ENCODE measurements at regions not wholly inside any gene's neighbourhood (a gene's known extent, or its start where the extent isn't known, plus 50 kb on each side); places are given as distances from the start of the nearest gene placed in this dataset.

DNA sequence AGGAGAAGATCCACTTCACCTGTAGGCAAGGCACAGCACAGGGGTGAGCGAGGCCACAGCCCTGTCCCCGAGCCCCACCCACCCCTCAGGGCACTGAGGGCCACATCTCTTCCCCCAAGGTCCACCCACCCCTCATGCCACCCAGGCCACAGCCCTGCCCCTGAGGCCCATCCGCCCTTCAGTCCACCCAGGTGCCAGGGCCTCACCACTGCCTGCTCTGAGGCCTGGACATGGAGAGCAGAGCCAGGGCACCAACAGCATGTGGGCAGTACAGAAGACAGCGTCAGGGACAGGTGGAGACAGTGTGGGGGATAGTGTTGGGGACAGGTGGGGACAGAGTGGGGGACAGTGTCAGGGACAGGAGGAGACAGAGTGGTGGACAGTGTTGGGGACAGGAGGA, 138.3 kb downstream of the TMEM121 start:
- TF ChIP-seq CEBPG (CRISPR knock-in tag; IDR thresholded peaks at IDR 0.05) = no peak
- TF ChIP-seq, protein P1, sequence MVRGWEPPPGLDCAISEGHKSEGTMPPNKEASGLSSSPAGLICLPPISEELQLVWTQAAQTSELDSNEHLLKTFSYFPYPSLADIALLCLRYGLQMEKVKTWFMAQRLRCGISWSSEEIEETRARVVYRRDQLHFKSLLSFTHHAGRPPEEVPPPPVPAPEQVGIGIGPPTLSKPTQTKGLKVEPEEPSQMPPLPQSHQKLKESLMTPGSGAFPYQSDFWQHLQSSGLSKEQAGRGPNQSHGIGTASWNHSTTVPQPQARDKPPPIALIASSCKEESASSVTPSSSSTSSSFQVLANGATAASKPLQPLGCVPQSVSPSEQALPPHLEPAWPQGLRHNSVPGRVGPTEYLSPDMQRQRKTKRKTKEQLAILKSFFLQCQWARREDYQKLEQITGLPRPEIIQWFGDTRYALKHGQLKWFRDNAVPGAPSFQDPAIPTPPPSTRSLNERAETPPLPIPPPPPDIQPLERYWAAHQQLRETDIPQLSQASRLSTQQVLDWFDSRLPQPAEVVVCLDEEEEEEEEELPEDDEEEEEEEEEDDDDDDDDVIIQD (CRISPR knock-in tag; IDR thresholded peaks at IDR 0.05; ENCODE audit: low read depth) = no peak
- TF ChIP-seq, protein P2, sequence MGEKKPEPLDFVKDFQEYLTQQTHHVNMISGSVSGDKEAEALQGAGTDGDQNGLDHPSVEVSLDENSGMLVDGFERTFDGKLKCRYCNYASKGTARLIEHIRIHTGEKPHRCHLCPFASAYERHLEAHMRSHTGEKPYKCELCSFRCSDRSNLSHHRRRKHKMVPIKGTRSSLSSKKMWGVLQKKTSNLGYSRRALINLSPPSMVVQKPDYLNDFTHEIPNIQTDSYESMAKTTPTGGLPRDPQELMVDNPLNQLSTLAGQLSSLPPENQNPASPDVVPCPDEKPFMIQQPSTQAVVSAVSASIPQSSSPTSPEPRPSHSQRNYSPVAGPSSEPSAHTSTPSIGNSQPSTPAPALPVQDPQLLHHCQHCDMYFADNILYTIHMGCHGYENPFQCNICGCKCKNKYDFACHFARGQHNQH (CRISPR knock-in tag; IDR thresholded peaks at IDR 0.05) = no peak
- no peak for TF ChIP-seq ZNF230 (CRISPR knock-in tag; IDR thresholded peaks at IDR 0.05)
- TF ChIP-seq ZFP62 (CRISPR knock-in tag; IDR thresholded peaks at IDR 0.05) = no peak
- TF ChIP-seq HNF4A (CRISPR knock-in tag; IDR thresholded peaks at IDR 0.05) = no peak
- TF ChIP-seq SP4 (CRISPR knock-in tag; IDR thresholded peaks at IDR 0.05) = no peak
- TF ChIP-seq MTA3 (CRISPR knock-in tag; IDR thresholded peaks at IDR 0.05) = no peak
- no peak for TF ChIP-seq MBNL3 (CRISPR knock-in tag; conservative IDR thresholded peaks at IDR 0.05)
- TF ChIP-seq, protein P3, sequence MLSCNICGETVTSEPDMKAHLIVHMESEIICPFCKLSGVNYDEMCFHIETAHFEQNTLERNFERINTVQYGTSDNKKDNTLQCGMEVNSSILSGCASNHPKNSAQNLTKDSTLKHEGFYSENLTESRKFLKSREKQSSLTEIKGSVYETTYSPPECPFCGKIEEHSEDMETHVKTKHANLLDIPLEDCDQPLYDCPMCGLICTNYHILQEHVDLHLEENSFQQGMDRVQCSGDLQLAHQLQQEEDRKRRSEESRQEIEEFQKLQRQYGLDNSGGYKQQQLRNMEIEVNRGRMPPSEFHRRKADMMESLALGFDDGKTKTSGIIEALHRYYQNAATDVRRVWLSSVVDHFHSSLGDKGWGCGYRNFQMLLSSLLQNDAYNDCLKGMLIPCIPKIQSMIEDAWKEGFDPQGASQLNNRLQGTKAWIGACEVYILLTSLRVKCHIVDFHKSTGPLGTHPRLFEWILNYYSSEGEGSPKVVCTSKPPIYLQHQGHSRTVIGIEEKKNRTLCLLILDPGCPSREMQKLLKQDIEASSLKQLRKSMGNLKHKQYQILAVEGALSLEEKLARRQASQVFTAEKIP (CRISPR knock-in tag; IDR thresholded peaks at IDR 0.05; ENCODE audit: borderline replicate concordance) = no peak
- TF ChIP-seq ZNF496 (CRISPR knock-in tag; IDR thresholded peaks at IDR 0.05; ENCODE audit: insufficient replicate concordance) = no peak

More for the DNA sequence above, 138.3 kb downstream of the TMEM121 start:
- CTCF ChIA-PET (ENCODE audit: low intra/inter-chr PET ratio, low total read pairs) = no interaction called here
- in situ Hi-C loops (cut with HindIII; ENCODE audit: extremely low pct_ligation_motif_present, low pct_unique_long_range_greater_than_20kb) = no loop called here
- H4K20me1 ChIP-seq (ENCODE audit: insufficient read depth, low read length) = no peaks in the 10 kb centered on the region
- H3K9ac ChIP-seq (ENCODE audit: insufficient read depth, low read depth, low read length) = no peak overlapping the region
- no peak overlapping the region for H3K27ac ChIP-seq (ENCODE audit: extremely low read length, insufficient read depth, low read length)
- H3K4me2 ChIP-seq (ENCODE audit: low read depth, low read length) = no peak overlapping the region
- H3K27me3 ChIP-seq (ENCODE audit: control insufficient read depth in 1 of 2, insufficient read depth in 2 of 2, low read length in 2 of 2) = peaks cover 0 to 20% of the 10 kb centered on the region in 2 experiments; a peak in 4 of 5 replicates
- no peak overlapping the region for H3K4me3 ChIP-seq (replicated peaks in 1 of 3; ENCODE audit: insufficient read depth in 1 of 3, low read depth in 2 of 3, low read length in 3 of 3)
- WGBS (ENCODE audit: low lambda C conversion rate) = 0% methylated on average over 1 of the region's 4 CpGs
- H3K36me3 ChIP-seq (replicated peaks in 1 of 2; ENCODE audit: control insufficient read depth in 1 of 2, insufficient read depth in 2 of 2, low read length in 2 of 2) = no peaks in the 10 kb centered on the region
- no peaks in the 10 kb centered on the region for H3K79me2 ChIP-seq (ENCODE audit: insufficient read depth, low read length)
- no peak for ATAC-seq
- DNase-seq (ENCODE audit: low spot score) = no peak
- BruUV-seq (replicated peaks) = no TSS peak
- H2AFZ ChIP-seq (ENCODE audit: low read length) = no peak overlapping the region
- H3K9me3 ChIP-seq (ENCODE audit: low read length) = no peaks in the 10 kb centered on the region
- FAIRE-seq = no peak
- intact Hi-C loops (cut with micrococcal nuclease; ENCODE audit: unreplicated experiment) = no loop called here
- POLR2A ChIA-PET = no interaction called here
- H3K4me1 ChIP-seq (ENCODE audit: insufficient read depth, low read length) = no peaks in the 10 kb centered on the region

Data from HepG2 (cell line).